Skeletal muscle cell (primary cell): ENCODE measurements at regions not wholly inside any gene's neighbourhood (a gene's known extent, or its start where the extent isn't known, plus 50 kb on each side); places are given as distances from the start of the nearest gene placed in this dataset.
"Not testable (repeated sequence)": the region's sequence is repeated elsewhere in the genome, so short reads cannot be mapped to it uniquely, and the experiment has no call there.

Experiments used
- DNase-seq: peaks from one replicate; pipeline ENCODE4 v3.0.0-alpha.2; 2010; ENCODE audit warnings: low read depth
- H3K4me3 ChIP-seq: 2 replicates; pipeline ENCODE4 v1.5.1; 2011; ENCODE audit warnings: low read depth, mild to moderate bottlenecking, control low read depth, low read length, moderate library complexity

GRCh38 chr3:197459571-197459970 is 96.2 kb downstream of the BDH1 start:
- not testable (repeated sequence) for H3K4me3 ChIP-seq, DNase-seq

- DNase-seq: no peak
- H3K4me3 ChIP-seq: no peak overlapping the region
These were observed 96.8 kb downstream of the BDH1 start for GRCh38 chr3:197458906-197459470.

GRCh38 chr3:197458179-197458707 is 97.5 kb downstream of the BDH1 start:
- DNase-seq: no peak
- H3K4me3 ChIP-seq: no peak overlapping the region

- peak; percentile 47 for DNase-seq
- H3K4me3 ChIP-seq: peak overlapping the region; percentile 47
These were observed 99.3 kb downstream of the BDH1 start for GRCh38 chr3:197456261-197457091.

- not testable (repeated sequence) for DNase-seq, H3K4me3 ChIP-seq
These were observed 100.9 kb downstream of the BDH1 start for GRCh38 chr3:197454841-197455240.

- DNase-seq: no peak
- H3K4me3 ChIP-seq: no peak overlapping the region
These were observed 101.8 kb downstream of the BDH1 start for GRCh38 chr3:197454014-197454413.

- DNase-seq: no peak
- no peak overlapping the region for H3K4me3 ChIP-seq
These were observed 105.0 kb downstream of the BDH1 start for GRCh38 chr3:197450810-197451209.

GRCh38 chr3:197450308-197450707 is 105.5 kb downstream of the BDH1 start:
- no peak overlapping the region for H3K4me3 ChIP-seq
- DNase-seq: no peak

- not testable (repeated sequence) for DNase-seq, H3K4me3 ChIP-seq
These were observed 106.6 kb downstream of the BDH1 start for GRCh38 chr3:197449181-197449580.

GRCh38 chr3:197447781-197448180 is 108.0 kb downstream of the BDH1 start:
- DNase-seq, H3K4me3 ChIP-seq: not testable (repeated sequence)

GRCh38 chr3:197447057-197447456 is 108.7 kb downstream of the BDH1 start:
- no peak overlapping the region for H3K4me3 ChIP-seq
- DNase-seq: no peak

GRCh38 chr3:197446700-197447056 is 109.1 kb downstream of the BDH1 start:
- no peak overlapping the region for H3K4me3 ChIP-seq
- DNase-seq: no peak

- H3K4me3 ChIP-seq: no peak overlapping the region
- DNase-seq: no peak
These were observed 109.7 kb downstream of the BDH1 start for GRCh38 chr3:197445896-197446699.

- no peak for DNase-seq
- no peak overlapping the region for H3K4me3 ChIP-seq
These were observed 110.9 kb downstream of the BDH1 start for GRCh38 chr3:197444793-197445379.

GRCh38 chr3:197443506-197443905 is 112.3 kb downstream of the BDH1 start:
- H3K4me3 ChIP-seq: no peak overlapping the region

GRCh38 chr3:197440717-197441303 is 115.0 kb downstream of the BDH1 start:
- no peak overlapping the region for H3K4me3 ChIP-seq
- DNase-seq: no peak

More at GRCh38 chr3:197443506-197443905, 112.3 kb downstream of the BDH1 start:
- DNase-seq: no peak

- no peak for DNase-seq
- H3K4me3 ChIP-seq: no peak overlapping the region
These were observed 116.9 kb downstream of the BDH1 start for GRCh38 chr3:197438906-197439305.

GRCh38 chr3:197435426-197435825 is 120.3 kb downstream of the BDH1 start:
- no peak overlapping the region for H3K4me3 ChIP-seq
- no peak for DNase-seq

GRCh38 chr3:197434830-197435229 is 120.9 kb downstream of the BDH1 start:
- no peak for DNase-seq
- H3K4me3 ChIP-seq: no peak overlapping the region
